Stimulated activated CD4-positive, alpha-beta T cell treated with anti-CD3 and anti-CD28 coated beads, Interleukin-1b, Interleukin-23, amount 100 ng/mL, for 48 hours (primary cell): ENCODE measurements at regions not wholly inside any gene's neighbourhood (a gene's known extent, or its start where the extent isn't known, plus 50 kb on each side); places are given as distances from the start of the nearest gene placed in this dataset.

Source experiments
- DNase-seq: peaks from one replicate; pipeline ENCODE4 v3.0.0-alpha.2; 2020

DNA sequence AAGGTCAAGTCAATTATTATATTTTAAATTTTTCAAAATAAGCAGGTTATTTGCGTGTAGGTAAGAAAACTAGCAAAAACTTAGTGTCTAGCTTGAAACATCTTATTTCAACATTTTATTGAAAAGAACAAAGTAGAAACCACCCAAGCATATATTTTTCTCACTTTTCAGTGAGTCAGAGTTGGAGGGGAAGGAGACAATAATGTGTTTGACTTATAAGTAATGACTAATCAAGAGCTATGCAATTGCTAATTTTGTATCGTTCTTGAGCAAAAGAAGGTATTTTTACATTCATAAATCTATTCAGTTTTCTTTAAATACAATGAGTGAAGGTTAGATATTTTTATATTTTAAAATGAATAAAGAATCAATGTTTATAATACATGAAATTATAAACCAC is 54.4 kb upstream of the P2RY1 start:
- DNase-seq, result no peak

DNA sequence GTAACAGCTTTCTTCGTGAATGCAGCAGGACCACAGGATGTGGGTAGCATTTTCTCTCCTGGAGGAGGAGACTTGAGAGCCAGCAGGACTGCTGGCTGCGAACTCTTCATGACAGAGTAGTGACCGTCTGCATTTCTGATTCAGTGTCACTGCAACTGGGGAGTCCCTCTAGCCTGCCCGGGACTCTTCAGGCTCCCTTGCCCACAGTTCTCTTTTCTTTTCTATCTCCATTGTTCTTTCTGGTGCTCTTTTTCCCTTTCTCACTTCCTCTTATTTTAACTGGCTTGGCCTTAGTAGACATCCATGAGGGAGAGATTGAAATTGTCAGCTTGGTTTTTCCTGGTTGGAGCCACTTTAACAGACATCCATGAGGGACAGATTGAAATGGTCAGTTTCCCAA is 49.9 kb upstream of the P2RY1 start:
- no peak for DNase-seq
